GM18951 (cell line): ENCODE measurements at regions not wholly inside any gene's neighbourhood (a gene's known extent, or its start where the extent isn't known, plus 50 kb on each side); places are given as distances from the start of the nearest gene placed in this dataset.

ENCODE experiments used
- POLR2A ChIP-seq: IDR thresholded peaks from 4 replicates; pipeline ENCODE4 v1.6.1; 2011; ENCODE audit warnings: mild to moderate bottlenecking; ENCODE audit not compliant: insufficient read length, insufficient read depth; ENCODE audit errors: extremely low read depth
- in situ Hi-C: fragments of 300-500 bp; cut with MboI; formaldehyde crosslinking; loops from one replicate; pipeline ENCODE4 v1.12.0; 2022; ENCODE audit warnings: low sequenced_read_pairs, mixed read lengths, inconsistent platforms; ENCODE audit not compliant: unreplicated experiment

DNA sequence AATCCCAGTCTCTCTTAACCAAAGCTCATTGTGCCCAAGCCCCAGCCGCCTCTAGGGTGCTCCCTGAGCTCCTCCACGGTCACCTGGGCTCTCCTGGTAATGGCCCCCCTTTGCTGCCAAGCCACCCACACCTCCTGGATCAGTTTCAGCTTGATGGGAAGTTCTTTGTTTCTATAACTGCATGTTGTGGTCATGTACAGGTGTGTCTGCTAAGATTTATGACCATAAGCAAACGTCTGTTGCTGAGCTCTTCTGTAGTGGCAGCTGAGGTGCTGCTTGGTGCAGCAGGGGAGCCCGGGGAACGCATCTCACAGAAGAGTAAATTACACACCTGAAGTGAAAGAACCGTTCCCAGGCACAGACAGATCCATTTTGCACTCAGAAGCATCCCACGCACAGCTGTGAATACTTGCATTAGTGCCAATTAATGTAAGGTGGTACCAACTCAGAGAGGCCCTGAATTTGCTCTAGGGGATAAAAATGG lies 194.6 kb upstream of the ARID1B start:
- TF ChIP-seq POLR2A: no peak
- in situ Hi-C loops: no loop called here

DNA sequence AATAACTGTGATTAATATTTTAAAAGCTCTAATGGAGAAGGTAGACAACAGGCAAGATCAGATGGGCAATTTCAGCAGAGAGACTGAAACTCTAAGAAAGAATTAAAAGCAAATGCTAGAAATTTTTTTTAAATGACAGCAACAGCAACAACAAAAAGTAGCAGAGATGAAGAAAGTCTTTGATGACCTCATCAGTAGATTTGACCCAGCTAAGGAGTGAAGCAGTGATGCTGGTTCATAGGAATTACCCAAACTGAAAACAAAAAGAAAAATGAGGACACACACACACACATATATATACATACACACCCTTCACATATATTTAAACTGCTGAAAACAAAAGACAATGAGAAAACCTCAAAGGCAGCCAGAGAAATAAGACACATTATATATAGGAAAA lies 197.6 kb upstream of the ARID1B start:
- no peak for TF ChIP-seq POLR2A
- in situ Hi-C loops: no loop called here

DNA sequence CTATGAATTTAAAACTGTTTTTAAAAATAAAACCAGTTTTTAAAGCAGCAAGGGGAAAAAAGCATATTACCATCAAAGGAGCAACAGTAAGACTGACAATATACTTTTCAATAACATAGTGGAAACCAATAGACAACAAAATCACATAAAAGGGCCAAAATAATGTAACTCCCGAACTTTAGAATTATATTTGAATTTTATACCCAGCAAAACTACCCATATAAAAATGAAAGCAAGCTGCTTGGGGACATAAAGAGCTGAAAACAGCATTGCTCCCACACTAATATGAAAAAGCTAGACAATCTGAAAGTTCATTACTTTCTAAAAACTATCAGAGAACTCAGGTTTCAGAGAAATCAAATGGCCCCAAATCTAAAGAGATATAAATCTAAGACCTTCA lies 199.4 kb upstream of the ARID1B start:
- in situ Hi-C loops: no loop called here

GRCh38 chr6:156575361-156575760 lies 201.8 kb upstream of the ARID1B start:
- no peak for TF ChIP-seq POLR2A
- in situ Hi-C loops: no loop called here

More for the DNA sequence above, 199.4 kb upstream of the ARID1B start:
- no peak for TF ChIP-seq POLR2A

- in situ Hi-C loops: loop anchor here (25.0 kb wide), 1 partner anchor 1227 kb away; no protein-coding TSS in a partner anchor
- no peak for TF ChIP-seq POLR2A
Observed at GRCh38 chr6:156564807-156565149, 212.4 kb upstream of the ARID1B start.

- no peak for TF ChIP-seq POLR2A
- in situ Hi-C loops: loop anchor here (25.0 kb wide), 1 partner anchor 1227 kb away; no protein-coding TSS in a partner anchor
Observed at GRCh38 chr6:156564127-156564806, 212.9 kb upstream of the ARID1B start.

DNA sequence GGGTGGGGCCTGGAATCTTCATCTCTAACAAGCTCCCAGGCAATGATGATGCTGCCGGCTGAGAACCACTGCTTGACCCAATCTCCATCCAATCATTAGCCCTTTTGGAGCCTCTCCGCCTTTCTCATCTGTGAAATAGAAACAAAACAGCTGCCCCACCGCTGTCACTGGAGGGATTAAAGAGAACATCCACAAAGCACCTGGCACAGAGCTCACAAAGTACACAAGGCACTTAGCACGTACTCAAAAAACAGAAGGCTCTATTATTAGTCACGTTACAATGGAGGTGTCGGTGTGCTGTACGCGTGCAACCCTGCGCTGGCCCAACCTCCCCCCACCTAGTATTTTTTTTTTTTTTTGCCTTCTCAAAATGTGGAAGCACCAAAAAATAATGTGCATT lies 213.5 kb upstream of the ARID1B start:
- in situ Hi-C loops: loop anchor here (25.0 kb wide), 1 partner anchor 1226 kb away; no protein-coding TSS in a partner anchor
- TF ChIP-seq POLR2A: no peak

DNA sequence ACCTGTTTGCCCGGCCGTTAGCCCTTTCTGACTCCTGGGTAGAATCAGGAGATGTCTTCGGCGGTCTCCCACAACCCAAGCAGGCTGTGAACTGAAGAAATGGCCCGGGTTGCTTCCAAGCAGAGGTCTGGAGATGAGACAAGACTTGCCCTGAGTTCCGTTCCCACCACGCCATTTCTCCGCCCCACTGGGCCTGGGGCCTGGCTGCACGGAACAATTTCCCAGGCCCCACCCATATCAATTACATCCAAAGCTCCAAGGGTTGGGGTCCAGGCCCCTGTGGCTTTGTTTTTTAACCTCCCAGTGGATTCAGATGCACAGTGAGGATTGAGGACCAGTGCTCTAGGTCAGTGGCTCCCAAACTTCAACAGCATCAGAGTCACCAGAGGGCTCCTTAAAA lies 214.5 kb upstream of the ARID1B start:
- in situ Hi-C loops: loop anchor here (25.0 kb wide), 1 partner anchor 1225 kb away; no protein-coding TSS in a partner anchor
- no peak for TF ChIP-seq POLR2A

GRCh38 chr6:156562019-156562418 lies 215.2 kb upstream of the ARID1B start:
- in situ Hi-C loops: loop anchor here (25.0 kb wide), 1 partner anchor 1225 kb away; no protein-coding TSS in a partner anchor
- no peak for TF ChIP-seq POLR2A

DNA sequence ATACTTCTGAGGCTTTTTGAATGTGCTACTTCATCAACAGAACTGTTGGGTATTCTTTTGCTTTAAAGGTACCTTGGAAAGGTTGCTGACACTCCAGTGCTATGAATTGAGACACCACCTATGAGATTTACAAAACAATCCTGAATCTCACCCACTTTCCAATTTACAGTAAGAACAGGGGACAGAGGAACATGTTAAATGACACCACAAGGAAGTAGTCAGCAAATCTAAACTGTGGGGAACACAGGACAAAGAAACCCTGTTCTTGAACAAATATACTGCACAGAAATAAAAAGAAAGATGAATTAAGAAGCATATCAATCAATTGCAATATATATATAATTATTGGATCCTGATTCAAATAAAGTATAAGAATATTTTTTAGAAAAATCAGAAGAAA lies 216.7 kb upstream of the ARID1B start:
- in situ Hi-C loops: loop anchor here (25.0 kb wide), 1 partner anchor 1223 kb away; no protein-coding TSS in a partner anchor
- no peak for TF ChIP-seq POLR2A

DNA sequence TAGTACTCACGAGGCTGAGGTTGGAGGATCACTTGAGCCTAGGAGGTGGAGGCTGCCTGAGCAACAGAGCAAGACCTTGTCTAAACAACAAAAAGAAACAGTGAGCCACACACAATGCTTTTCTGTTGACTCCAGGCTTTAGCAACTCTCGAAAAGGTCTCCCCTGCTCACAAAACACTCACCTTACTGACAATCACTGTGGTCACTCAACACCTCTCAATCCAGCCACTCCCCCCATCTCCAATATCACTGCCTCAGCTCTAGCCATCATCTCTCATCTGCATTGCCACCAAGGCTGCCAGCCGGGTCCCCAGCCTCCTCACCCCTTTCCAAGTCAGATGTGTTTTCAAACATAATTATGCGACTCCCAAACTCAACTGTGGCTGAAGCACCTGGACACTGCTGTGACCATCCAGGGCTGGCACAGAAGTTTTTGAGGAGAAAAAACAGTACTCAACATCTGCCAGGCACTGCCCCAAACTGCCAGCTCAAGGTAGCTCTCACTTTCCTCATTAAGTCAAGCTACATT lies 218.0 kb upstream of the ARID1B start:
- in situ Hi-C loops: loop anchor here (25.0 kb wide), 1 partner anchor 1222 kb away; no protein-coding TSS in a partner anchor
- TF ChIP-seq POLR2A: no peak

DNA sequence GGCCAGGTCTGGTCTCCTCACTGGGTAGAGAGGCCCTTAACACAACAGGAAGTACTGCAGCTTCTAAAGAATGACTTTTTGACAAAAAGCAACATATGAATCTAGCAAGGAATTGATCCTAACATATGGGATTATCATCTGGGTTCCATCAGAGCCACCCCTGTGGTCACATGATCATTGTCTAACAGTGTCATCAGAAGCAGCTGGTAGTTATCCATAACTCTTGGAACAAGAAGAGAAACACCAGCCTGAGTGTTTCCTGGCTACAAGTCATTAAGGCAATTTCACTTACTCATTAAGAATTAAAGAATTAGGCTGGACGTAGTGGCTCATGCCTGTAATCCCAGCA lies 219.3 kb upstream of the ARID1B start:
- TF ChIP-seq POLR2A: no peak
- in situ Hi-C loops: loop anchor here (25.0 kb wide), 1 partner anchor 1221 kb away; no protein-coding TSS in a partner anchor

- no peak for TF ChIP-seq POLR2A
- in situ Hi-C loops: loop anchor here (25.0 kb wide), 1 partner anchor 1220 kb away; no protein-coding TSS in a partner anchor
Observed at GRCh38 chr6:156557251-156557910, 219.8 kb upstream of the ARID1B start.

- in situ Hi-C loops: loop anchor here (25.0 kb wide), 1 partner anchor 1220 kb away; no protein-coding TSS in a partner anchor
- no peak for TF ChIP-seq POLR2A
Observed at GRCh38 chr6:156556811-156557210, 220.4 kb upstream of the ARID1B start.

- TF ChIP-seq POLR2A: no peak
- in situ Hi-C loops: loop anchor here (25.0 kb wide), 1 partner anchor 1218 kb away; no protein-coding TSS in a partner anchor
Observed at GRCh38 chr6:156555116-156555515, 222.1 kb upstream of the ARID1B start.
